A172 (cell line): ENCODE measurements at regions not wholly inside any gene's neighbourhood (a gene's known extent, or its start where the extent isn't known, plus 50 kb on each side); places are given as distances from the start of the nearest gene placed in this dataset.
"Not testable (repeated sequence)": the region's sequence is repeated elsewhere in the genome, so short reads cannot be mapped to it uniquely, and the experiment has no call there.

Experiments used
- DNase-seq: peaks from one replicate; pipeline ENCODE4 v3.0.0-alpha.2; 2015; ENCODE audit warnings: low spot score

GRCh38 chr4:28479666-28480065 is 1619.0 kb downstream of the STIM2 start:
- DNase-seq, result no peak

- no peak for DNase-seq
These were observed 1620.9 kb downstream of the STIM2 start for GRCh38 chr4:28481565-28481964.

GRCh38 chr4:28482580-28483270 is 1622.1 kb downstream of the STIM2 start:
- no peak for DNase-seq

GRCh38 chr4:28488021-28488420 is 1627.4 kb downstream of the STIM2 start:
- no peak for DNase-seq

GRCh38 chr4:28490669-28491068 is 1630.0 kb downstream of the STIM2 start:
- no peak for DNase-seq

GRCh38 chr4:28505064-28505463 is 1644.4 kb downstream of the STIM2 start:
- no peak for DNase-seq

- DNase-seq, result no peak
These were observed 1648.0 kb downstream of the STIM2 start for GRCh38 chr4:28508636-28509035.

GRCh38 chr4:28514766-28515165 is 1654.1 kb downstream of the STIM2 start:
- DNase-seq, result not testable (repeated sequence)

- DNase-seq, result no peak
These were observed 1658.0 kb downstream of the STIM2 start for GRCh38 chr4:28518561-28519165.

GRCh38 chr4:28523681-28524190 is 1663.1 kb downstream of the STIM2 start:
- no peak for DNase-seq

GRCh38 chr4:28536124-28536523 is 1675.5 kb downstream of the STIM2 start:
- no peak for DNase-seq

GRCh38 chr4:28545986-28546385 is 1685.3 kb downstream of the STIM2 start:
- DNase-seq, result no peak

- no peak for DNase-seq
These were observed 1687.5 kb downstream of the STIM2 start for GRCh38 chr4:28548136-28548535.

GRCh38 chr4:28548594-28548993 is 1688.0 kb downstream of the STIM2 start:
- DNase-seq, result no peak

GRCh38 chr4:28555866-28556265 is 1695.2 kb downstream of the STIM2 start:
- DNase-seq, result no peak

GRCh38 chr4:28557755-28558154 is 1697.1 kb downstream of the STIM2 start:
- peak; percentile 1 for DNase-seq

GRCh38 chr4:28558895-28559294 is 1698.3 kb downstream of the STIM2 start:
- DNase-seq, result no peak

- DNase-seq, result no peak
These were observed 1702.3 kb downstream of the STIM2 start for GRCh38 chr4:28562913-28563312.

GRCh38 chr4:28565396-28565795 is 1704.8 kb downstream of the STIM2 start:
- no peak for DNase-seq

- no peak for DNase-seq
These were observed 1740.3 kb downstream of the STIM2 start for GRCh38 chr4:28600958-28601357.

- no peak for DNase-seq
These were observed 1761.0 kb downstream of the STIM2 start for GRCh38 chr4:28621591-28621990.

- no peak for DNase-seq
These were observed 1776.3 kb downstream of the STIM2 start for GRCh38 chr4:28636971-28637370.

- no peak for DNase-seq
These were observed 1779.1 kb downstream of the STIM2 start for GRCh38 chr4:28639747-28640146.

- DNase-seq, result peak; percentile 35
These were observed 1794.0 kb downstream of the STIM2 start for GRCh38 chr4:28654618-28655017.
